ENCODE measurements at regions not wholly inside any gene's neighbourhood (a gene's known extent, or its start where the extent isn't known, plus 50 kb on each side); places are given as distances from the start of the nearest gene placed in this dataset.

DNA sequence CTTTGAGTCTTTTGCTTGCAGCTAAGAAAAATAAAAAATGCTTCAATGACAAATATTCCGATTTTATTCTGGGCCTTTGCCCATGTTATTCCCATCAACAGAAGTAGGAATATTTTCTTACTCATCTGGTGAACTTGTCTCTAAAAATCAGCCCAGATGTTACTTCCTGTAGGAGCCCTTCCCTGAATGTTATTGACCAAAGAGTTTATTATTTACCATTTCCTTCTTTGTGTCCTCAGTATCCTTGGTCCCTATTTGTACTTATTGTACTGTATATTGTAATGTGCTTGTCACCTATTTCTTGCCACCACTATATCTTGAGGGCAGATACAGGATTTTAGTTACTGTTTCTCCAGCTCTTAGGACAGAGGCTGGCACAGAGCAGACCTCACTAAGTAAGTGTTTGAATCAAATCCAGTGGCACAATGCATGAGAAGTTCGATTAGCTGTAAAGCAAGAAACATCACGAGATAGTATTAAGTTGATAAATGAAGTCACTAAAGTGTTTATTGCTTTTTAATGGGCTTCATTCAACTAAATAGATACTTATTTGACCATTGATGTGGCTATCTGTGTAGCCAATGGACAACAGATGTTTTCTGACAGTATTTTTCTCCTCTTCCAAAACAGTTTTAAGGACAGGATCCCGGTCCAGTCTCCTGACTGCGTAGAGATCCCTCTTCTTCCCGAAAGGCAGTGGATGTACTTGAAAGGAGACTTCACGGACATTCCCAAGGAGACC, 109.1 kb downstream of the DDX1 start:
- DNase-seq (ENCODE audit: low spot score): no peak
- intact Hi-C loops (cut with DNase I): no loop called here

DNA sequence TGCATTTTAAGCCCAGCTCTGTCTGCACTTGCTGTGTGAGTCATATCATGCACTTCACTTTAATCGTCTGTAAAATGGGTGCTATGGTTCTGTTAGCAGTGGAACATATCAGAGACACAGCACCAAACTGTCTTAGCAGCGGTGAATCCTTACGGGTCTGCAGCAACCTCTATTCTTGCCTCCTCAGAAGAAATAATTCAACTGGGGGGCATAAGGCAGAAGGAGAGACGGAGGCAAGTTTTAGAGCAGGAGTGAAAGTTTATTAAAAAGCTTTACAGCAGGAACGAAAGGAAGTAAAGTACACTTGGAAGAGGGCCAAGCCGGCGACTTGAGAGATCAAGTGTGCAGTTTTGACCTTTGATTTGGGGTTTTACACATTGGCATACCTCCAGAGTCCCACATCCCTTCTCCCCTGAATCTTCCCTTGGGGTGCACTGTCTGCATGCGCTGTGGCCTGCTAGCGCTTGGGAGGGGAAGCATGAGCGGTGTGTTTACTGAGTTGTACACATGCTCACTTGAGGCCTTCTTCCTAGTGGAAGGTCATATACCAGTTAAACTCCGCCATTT, 109.8 kb downstream of the DDX1 start:
- no peak for DNase-seq (ENCODE audit: low spot score)
- intact Hi-C loops (cut with DNase I): no loop called here

DNA sequence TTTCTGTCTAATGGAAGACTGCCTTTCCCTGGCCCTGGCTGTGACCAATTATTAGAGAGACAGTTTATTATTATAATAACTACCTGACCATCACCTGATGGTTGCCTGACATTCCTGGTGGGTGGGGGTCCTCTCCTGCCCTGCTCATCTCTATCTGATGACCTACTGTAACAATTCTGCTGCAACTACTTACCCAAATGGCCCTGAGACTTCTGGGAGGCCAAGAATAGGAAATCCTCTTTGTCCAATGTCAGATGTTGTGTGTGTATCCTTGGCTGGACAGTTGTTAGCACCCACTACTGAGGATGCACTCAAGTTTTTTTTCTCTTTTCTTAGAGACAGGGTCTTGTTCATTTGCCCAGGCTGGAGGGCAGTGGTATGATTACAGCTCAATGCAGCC, 110.3 kb downstream of the DDX1 start:
- intact Hi-C loops (cut with DNase I): no loop called here
- DNase-seq (ENCODE audit: low spot score): no peak

DNA sequence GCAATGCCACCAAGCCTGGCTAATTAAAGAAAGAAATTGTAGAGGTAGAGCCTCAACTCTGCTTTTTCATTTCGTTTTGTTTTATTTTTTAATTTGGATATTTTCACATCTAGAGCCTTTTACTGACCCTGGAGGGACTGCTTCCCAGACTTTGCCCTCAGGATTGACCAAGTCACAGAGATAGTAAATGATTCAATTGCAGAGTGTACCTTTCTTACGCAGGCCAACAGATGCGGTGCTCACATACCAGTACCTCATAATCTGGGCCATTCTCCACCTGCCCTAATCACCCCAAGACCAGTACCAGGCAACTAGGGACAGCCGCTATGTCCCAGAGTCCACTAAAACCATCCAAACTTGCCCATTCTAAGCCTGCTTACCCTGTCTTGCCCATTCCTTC, 110.8 kb downstream of the DDX1 start:
- no peak for DNase-seq (ENCODE audit: low spot score)
- intact Hi-C loops (cut with DNase I): no loop called here

DNA sequence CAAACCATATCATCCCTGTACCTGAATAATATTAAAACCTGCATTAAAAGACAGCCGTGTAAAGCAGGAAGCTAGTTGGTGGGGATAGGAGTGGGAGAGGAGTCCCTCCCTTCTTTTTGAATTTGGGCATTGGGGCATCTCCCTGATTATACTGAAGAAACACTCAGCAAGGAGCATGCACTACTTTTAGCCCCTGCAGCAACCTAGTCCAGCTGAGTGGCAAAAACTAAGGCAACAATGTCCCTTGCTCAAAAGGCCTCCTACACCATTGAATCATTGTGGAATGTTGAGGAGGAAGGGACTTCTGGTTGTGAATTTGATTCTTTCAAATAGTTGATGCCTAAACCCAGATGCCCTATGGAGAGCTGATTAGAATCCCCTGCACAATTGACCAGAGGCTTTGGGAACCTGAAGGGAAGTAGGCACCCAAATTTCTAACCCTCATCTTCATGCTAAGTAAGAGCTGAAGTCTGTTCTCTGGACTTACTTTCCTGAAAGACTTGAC, 111.7 kb downstream of the DDX1 start:
- no peak for DNase-seq (ENCODE audit: low spot score)
- intact Hi-C loops (cut with DNase I): no loop called here

DNA sequence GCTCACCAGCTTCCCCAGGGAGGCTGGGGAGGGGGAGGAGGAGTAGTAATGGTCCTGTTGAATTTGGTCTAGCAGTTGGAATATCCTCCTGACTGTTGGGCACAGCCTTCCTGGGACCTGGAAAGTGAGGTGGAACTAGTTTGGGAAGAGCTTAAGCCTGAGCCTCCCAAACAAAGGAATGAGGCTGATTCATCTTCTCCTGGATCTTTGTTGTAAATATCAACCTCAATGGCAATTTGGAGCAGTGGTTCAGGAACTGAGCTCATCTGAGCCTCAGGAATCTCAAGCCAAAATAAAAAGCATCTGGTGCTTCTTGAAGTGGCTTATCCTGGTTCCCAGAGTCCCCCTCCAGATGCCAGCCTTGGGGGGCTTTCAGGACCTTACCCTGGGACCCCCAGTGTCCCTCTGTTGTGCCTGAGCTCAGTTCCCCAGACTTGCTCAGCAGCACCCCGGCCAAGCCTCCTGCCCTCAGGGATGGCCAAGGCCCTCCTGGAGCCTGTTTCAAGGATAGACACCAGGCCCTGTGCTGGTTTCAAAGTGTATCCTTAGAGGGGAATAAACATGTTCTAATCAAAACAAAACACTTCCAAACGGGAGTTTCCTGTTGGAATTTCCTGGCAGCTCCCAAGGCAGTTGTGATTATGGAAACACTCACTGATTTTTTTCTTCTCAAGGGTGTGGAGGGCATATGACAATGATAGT, 112.6 kb downstream of the DDX1 start:
- intact Hi-C loops (cut with DNase I): no loop called here
- DNase-seq (ENCODE audit: low spot score): no peak

DNA sequence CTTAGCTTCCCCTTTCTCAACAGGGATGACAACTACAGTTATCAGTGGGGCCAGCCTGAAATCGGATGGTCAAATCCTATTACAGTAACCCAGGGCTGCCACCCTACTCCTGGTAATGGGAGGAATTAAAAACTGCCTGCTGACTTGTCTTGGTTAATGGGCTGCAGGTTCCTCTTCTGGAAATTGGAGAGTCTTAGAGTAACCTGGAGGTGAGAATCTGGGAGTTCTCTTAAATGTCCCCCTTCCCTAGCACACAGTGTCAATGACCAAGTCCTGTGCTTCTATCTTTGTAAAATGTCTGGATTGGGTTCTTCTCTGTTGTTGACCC, 113.1 kb downstream of the DDX1 start:
- intact Hi-C loops (cut with DNase I): no loop called here

DNA sequence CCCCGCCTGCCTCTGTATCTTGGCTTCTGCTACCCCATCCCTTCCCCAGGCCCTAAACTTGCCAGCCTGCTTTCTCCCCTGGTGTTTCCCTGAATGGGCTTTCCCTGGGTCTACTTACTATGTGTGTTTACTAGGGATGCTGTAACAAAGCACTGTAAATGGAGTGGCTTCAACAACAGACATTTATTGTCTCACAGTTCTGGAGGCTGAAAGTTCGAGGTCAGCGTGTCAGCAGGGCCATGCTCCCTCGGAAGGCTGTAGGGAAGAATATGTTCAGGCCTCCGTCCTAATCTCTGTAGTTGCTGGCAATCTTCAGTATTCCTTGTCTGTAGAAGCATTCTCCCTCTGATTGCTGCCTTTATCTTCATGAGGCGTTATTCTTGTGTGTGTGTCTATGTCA, 113.6 kb downstream of the DDX1 start:
- intact Hi-C loops (cut with DNase I): no loop called here
- DNase-seq (ENCODE audit: low spot score): no peak

More for the DNA sequence above, 113.1 kb downstream of the DDX1 start:
- DNase-seq (ENCODE audit: low spot score): no peak

DNA sequence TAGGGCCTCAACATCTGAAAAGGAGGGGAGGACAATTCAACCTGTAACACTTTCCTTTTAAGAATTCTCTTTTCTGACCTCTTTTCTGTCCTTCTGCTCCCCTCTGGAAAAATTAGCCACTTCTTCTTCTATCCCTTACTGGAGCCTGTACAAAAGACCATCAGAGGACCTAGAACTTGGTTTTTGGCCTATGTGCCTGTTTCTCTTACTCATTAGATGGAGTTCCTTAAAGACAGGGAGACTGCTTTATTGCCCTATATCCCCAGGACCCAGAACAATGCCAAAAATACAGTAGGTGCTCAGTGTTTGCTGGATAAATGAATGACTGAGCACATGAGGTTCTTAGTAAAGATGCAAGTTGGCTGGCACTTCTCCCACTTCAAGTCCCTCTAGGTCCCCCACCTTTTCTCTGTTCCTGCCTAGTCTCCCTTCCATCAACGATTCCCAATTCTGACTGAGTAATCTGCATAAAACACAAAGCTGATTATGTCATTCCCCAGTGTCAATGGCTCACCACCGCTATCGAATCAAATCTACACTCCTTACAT, 114.2 kb downstream of the DDX1 start:
- intact Hi-C loops (cut with DNase I): no loop called here

DNA sequence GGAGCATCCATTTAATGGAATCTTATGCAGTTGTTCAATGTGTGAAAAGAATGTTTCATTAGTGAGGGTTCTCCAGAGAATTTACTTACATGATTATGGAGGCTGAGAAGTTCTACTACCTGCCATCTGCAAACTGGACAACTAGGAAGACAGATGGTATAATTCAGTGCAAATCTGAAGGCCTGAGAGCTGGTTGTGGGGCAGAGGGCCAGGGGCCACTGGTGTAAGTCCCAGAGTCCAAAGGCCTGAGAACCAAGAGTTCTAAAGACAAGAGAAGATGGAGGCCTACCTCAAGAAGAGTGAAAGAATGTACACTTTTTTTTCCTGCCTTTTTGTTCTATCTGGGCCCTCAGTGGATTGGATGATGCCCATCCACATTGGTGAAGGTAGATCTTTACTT, 114.8 kb downstream of the DDX1 start:
- intact Hi-C loops (cut with DNase I): no loop called here

More for the DNA sequence above, 114.2 kb downstream of the DDX1 start:
- no peak for DNase-seq (ENCODE audit: low spot score)

DNA sequence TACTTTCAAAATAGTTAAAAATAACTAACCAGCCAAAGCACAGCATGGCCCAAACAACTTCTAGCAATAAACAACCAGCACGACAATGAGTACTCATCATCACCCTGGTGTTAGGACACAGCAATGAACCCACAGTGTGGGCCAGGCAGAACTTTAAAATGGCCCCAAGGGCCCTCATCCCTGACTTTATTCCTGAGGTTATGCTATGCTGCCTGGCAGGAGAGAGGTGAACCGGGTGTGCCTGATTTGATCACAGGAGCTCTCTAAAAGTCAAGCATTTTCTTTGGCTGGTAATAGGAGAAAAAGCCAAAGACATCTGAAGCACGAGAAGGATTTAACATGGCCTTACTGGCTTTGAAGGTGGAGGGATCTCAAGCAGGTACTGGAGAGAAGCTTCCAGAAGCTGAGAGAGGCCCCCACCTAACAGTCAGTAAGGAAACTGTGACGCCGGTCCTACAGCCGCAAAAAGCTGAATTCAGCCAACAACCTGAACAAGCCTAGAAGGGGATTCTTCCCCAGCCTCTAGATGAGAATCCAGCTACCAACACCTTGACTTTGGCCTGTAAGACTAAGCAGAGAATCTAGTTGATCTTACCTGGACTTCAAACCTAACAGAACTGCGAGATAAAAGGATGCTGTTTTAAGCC, 115.4 kb downstream of the DDX1 start:
- intact Hi-C loops (cut with DNase I): no loop called here
- DNase-seq (ENCODE audit: low spot score): no peak

More for the DNA sequence above, 114.8 kb downstream of the DDX1 start:
- no peak for DNase-seq (ENCODE audit: low spot score)

DNA sequence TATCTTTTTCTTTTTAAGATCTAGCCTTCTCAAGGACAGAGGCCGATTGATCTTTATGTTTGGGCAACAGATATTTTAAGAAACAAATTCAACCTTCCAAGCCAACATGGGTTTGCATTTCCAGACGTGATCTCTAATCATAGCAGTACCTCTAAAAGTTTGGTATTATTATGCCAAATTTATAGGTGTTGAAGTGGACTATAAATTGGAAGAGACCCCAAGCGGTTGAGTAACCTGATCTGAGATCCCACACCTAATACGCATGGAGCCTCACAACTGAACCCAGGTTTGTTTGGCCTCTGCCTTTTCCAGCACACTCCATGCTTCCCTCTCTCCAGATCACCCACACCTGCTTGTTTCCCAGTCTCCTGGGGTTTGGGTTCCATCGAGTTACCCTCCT, 116.5 kb downstream of the DDX1 start:
- intact Hi-C loops (cut with DNase I): no loop called here
- DNase-seq (ENCODE audit: low spot score): no peak

DNA sequence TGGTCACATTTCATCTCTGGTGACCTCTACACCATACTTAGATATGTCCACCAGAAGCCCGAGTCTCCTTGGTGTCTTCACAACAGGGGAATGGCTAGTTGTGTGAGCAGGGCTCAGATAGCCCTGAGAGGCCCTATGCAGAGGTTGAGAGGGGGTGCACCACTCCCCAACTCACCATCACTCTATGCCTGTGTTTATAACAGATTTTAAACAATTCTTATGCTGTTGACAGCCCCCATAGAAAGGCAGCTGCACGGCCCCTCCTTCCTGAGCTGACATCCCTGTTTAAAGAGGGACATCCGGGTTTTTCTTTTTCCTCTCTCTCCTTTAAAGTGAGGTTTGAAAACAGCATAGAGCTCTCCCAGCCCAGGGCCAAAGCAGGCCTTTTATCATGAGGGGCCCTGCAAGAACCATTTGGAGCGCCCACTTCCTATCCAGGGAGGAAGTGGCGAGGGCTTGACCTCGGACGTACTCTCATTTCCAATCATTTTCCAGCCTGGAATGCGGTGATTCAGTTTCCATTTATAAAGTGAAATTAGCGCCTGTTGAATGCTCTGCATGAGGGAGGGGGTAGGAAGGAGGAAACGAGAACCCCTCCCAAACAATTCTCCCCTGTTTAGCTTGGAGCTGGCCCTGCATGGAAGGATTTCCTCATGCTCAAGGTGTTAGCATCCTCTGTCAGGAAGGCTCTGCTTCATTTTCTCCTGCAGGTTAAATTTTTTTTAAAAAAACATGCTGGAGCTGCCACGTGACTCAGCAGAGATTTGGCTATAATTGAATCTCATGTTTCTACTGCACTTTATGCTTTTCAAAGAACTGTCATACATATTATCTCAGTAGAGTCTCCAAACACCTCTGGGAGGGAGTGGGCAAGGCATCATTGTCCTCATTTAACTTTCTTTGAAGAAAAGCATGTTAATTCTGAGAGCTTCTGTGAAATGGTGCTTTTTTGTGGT, 117.5 kb downstream of the DDX1 start:
- DNase-seq (ENCODE audit: low spot score): no peak
- intact Hi-C loops (cut with DNase I): no loop called here

DNA sequence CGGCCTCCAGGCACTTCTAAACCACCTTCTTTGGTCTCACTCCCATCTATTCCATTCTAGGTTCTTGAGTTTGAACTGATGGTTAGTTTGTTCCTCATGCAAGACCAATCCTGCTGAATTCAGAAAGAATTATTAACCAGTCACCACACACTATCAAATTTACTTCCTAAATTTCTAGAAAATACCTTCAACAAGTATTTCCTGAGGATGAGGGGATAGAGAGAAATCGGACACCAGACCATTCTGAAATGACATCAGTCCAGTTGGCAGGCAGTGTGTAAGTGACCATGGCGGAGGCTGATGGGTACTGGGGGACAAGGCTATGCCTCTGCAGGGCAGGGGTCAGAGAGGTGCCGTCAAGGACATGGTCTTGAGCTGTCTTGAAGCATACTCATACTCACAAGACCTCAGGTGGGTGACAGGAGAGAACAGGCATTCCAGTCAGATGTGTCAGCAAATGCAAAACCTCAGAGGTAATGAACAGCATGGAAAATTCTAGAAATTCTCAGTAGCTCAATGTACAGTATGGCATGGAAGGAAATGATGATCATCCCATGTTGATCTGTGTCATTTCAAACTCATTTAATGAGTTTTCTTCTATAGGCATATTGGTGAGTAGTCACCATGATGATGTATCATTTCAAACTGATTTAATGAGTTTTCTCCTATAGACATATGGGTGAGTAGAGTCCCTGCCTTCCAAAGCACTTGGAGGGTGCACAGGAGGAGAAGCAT, 119.6 kb downstream of the DDX1 start:
- DNase-seq (ENCODE audit: low spot score): no peak
- intact Hi-C loops (cut with DNase I): no loop called here

DNA sequence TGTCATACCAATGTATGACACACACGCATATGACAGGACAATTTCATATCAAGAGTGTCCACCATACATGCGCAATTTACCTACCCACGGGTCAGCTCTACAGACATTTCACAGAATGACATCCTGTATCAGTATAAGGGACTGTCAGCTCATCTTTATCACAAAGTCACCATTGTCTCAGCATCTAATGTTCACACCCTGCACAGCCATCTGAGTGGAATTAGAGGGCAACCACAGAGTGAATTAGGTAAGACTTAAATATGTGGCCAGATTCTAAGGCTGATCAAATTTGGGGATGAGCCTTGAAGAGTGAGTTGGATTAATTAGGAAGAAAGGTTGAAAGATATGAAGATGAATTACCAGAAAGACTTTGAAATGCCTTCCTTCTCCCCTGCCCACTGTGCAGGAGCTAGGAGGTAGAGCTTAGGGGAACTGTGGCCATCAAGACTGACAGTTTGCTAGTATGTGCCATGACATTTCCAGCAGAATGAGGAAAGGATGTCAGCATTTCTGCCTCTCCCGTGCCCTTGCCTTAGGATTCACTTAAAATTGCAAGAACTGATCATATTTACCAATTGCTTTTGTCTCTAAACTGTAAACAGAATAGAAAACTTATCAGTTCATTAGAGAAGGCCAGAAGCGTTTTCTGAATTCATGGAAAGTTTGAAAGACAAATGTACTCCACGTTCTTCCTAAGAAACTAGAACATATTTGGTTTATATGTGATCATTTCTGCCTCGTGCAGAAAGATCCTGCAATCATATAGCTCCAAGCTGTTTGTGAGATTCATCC, 121.1 kb downstream of the DDX1 start:
- intact Hi-C loops (cut with DNase I): no loop called here
- DNase-seq (ENCODE audit: low spot score): no peak

DNA sequence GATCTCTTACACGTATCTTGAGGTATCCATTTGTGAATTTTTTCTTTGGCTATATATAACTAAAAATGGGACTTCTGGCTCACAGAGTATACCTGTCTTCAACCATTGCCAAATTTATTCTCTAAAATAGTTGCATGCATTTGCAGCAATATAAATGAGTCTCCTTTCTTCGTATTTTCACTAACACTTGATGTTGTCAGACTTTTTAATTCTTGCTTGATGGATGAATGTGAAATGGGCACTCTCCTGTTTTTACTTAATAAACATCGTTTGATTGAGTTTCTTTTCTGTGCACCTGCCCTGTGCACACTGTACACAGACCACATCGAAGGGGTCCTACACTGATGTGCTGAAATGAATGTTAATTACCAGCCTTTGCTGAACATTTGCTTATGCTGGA, 121.8 kb downstream of the DDX1 start:
- intact Hi-C loops (cut with DNase I): no loop called here

DNA sequence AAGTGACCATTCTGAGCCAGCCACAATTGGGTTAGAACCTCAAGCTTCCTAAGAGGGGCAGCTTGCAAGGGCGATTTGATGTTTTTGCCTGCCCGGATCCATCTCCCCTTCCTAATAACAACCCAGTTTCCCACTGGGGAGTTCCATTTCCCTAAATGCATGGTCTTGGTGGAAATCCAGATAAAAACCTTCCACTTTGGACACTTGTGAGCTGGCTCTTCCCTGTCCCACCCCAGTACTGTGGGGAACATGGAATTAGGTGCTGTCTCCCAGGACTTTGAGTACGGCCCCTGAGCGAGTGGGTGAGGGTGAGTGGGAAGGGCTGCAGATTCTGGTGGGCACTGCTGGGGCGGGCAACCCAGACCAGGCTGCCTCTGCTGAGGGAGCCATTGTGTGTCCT, 122.3 kb downstream of the DDX1 start:
- no peak for DNase-seq (ENCODE audit: low spot score)
- intact Hi-C loops (cut with DNase I): no loop called here

More for the DNA sequence above, 121.8 kb downstream of the DDX1 start:
- no peak for DNase-seq (ENCODE audit: low spot score)

DNA sequence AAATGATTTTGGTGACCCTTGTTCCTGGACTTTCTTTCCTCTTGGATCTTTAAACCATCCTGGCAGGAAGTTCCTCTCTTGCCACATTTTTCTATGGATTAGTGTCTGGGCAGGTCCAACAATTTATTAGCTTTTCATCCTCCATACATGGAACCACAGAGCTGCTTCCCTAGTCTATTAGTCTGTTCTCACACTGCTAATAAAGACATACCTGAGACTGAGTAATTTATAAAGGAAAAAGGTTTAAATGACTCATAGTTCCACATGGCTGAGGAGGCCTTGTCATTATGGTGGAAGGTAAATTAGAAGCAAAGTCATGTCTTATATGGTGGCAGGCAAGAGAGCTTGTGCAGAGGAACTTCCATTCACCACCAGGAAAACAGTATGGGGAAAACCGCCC, 122.9 kb downstream of the DDX1 start:
- intact Hi-C loops (cut with DNase I): no loop called here
- DNase-seq (ENCODE audit: low spot score): no peak

Measured in cardiac septum (tissue), 1 donor.